WTC11 (cell line): ENCODE measurements at regions not wholly inside any gene's neighbourhood (a gene's known extent, or its start where the extent isn't known, plus 50 kb on each side); places are given as distances from the start of the nearest gene placed in this dataset.

Source experiments
- ATAC-seq: fragments of 200-7000 bp; cut with Tn5 transposase; 2 replicates; pipeline ENCODE4 v1.10.0; 2021; ENCODE audit warnings: mild to moderate bottlenecking, moderate library complexity
- CTCF ChIA-PET: fragments of 300-600 bp; sonication (Branson Sonifier 250); formaldehyde crosslinking; loops from one replicate; lab custom pipeline; 2021; ENCODE audit warnings: antibody characterized with exemption; lab: Charles Lee
- POLR2A ChIA-PET: fragments of 350-600 bp; sonication (Branson Sonifier 250); formaldehyde crosslinking; loops from one replicate; lab custom pipeline; 2021; ENCODE audit warnings: antibody characterized with exemption; lab: Charles Lee
- DNase-seq: peaks from one replicate; pipeline ENCODE4 v3.0.0; 2021; ENCODE audit warnings: low spot score
- H3K27ac Mint-ChIP-seq: 2 replicates; pipeline ENCODE4 v1.8.0; 2021; ENCODE audit warnings: mixed read lengths
- H3K27me3 Mint-ChIP-seq: 2 replicates; pipeline ENCODE4 v1.8.0; 2021; ENCODE audit warnings: low read depth, mild to moderate bottlenecking, moderate library complexity, mixed read lengths
- H3K36me3 Mint-ChIP-seq: 2 replicates; pipeline ENCODE4 v1.8.0; 2021; ENCODE audit warnings: mixed read lengths
- H3K4me1 Mint-ChIP-seq: 2 replicates; pipeline ENCODE4 v1.8.0; 2022; ENCODE audit warnings: mixed read lengths
- H3K4me3 Mint-ChIP-seq: 2 replicates; pipeline ENCODE4 v1.8.0; 2021; ENCODE audit warnings: mild to moderate bottlenecking, moderate library complexity, mixed read lengths
- H3K9me3 Mint-ChIP-seq: 2 replicates; pipeline ENCODE4 v1.8.0; 2021; ENCODE audit warnings: mixed read lengths
- CBFB ChIP-seq: sonication (generic); formaldehyde crosslinking; IDR thresholded peaks from 2 replicates; pipeline ENCODE4 v1.8.1; 2022; ENCODE audit warnings: mild to moderate bottlenecking, low read depth, missing genetic modification reagents
- CREM ChIP-seq: sonication (generic); formaldehyde crosslinking; IDR thresholded peaks from 2 replicates; pipeline ENCODE4 v1.8.1; 2022; ENCODE audit warnings: mild to moderate bottlenecking, missing genetic modification reagents, moderate library complexity
- ETV6 ChIP-seq: sonication (generic); formaldehyde crosslinking; IDR thresholded peaks from 2 replicates; pipeline ENCODE4 v1.8.1; 2022; ENCODE audit warnings: mild to moderate bottlenecking, missing genetic modification reagents
- GRHL2 ChIP-seq: fragments of 250-450 bp; sonication (Bioruptor Pico); IDR thresholded peaks from 2 replicates; pipeline ENCODE4 v1.8.0; 2022; ENCODE audit warnings: mild to moderate bottlenecking, moderate library complexity; ENCODE audit not compliant: insufficient replicate concordance, severe bottlenecking
- MLX ChIP-seq: sonication (generic); formaldehyde crosslinking; IDR thresholded peaks from 2 replicates; pipeline ENCODE4 v1.8.1; 2023; ENCODE audit warnings: mild to moderate bottlenecking, missing genetic modification reagents, moderate library complexity
- MYBL2 ChIP-seq: sonication (generic); formaldehyde crosslinking; IDR thresholded peaks from 2 replicates; pipeline ENCODE4 v1.8.1; 2023; ENCODE audit warnings: mild to moderate bottlenecking, moderate library complexity, missing genetic modification reagents
- NR3C1 ChIP-seq: sonication (generic); formaldehyde crosslinking; conservative IDR thresholded peaks from 2 replicates; pipeline ENCODE4 v1.8.1; 2023; ENCODE audit warnings: low read depth, mild to moderate bottlenecking, missing genetic modification reagents
- OVOL2 ChIP-seq: fragments of 250-450 bp; sonication (Bioruptor Pico); IDR thresholded peaks from 2 replicates; pipeline ENCODE4 v1.9.0; 2021; ENCODE audit warnings: mild to moderate bottlenecking, borderline replicate concordance
- PREB ChIP-seq: sonication (generic); formaldehyde crosslinking; IDR thresholded peaks from 2 replicates; pipeline ENCODE4 v1.8.1; 2022; ENCODE audit warnings: mild to moderate bottlenecking, missing genetic modification reagents, moderate library complexity, borderline replicate concordance
- SOX15 ChIP-seq: fragments of 250-450 bp; sonication (Bioruptor Pico); IDR thresholded peaks from 2 replicates; pipeline ENCODE4 v1.9.0; 2021; ENCODE audit warnings: mild to moderate bottlenecking
- TEAD4 ChIP-seq: sonication (generic); formaldehyde crosslinking; IDR thresholded peaks from 2 replicates; pipeline ENCODE4 v1.8.0; 2022; ENCODE audit warnings: mild to moderate bottlenecking, missing genetic modification reagents
- ZNF232 ChIP-seq: sonication (generic); formaldehyde crosslinking; IDR thresholded peaks from 2 replicates; pipeline ENCODE4 v1.8.0; 2022; ENCODE audit warnings: mild to moderate bottlenecking, missing genetic modification reagents
- ZNF317 ChIP-seq: sonication (generic); formaldehyde crosslinking; IDR thresholded peaks from 2 replicates; pipeline ENCODE4 v1.8.1; 2023; ENCODE audit warnings: low read depth, mild to moderate bottlenecking, moderate library complexity, missing genetic modification reagents, borderline replicate concordance
- ZNF396 ChIP-seq: fragments of 250-450 bp; sonication (Bioruptor Pico); IDR thresholded peaks from 2 replicates; pipeline ENCODE4 v1.8.0; 2021; ENCODE audit warnings: mild to moderate bottlenecking, moderate library complexity, borderline replicate concordance
- ZNF423 ChIP-seq: fragments of 250-450 bp; sonication (Bioruptor Pico); IDR thresholded peaks from 2 replicates; pipeline ENCODE4 v2.1.2; 2022; ENCODE audit warnings: mild to moderate bottlenecking, moderate library complexity
- ZNF512 ChIP-seq: sonication (generic); formaldehyde crosslinking; IDR thresholded peaks from 2 replicates; pipeline ENCODE4 v1.8.1; 2022; ENCODE audit warnings: missing genetic modification reagents, borderline replicate concordance
- ZNF671 ChIP-seq: fragments of 250-450 bp; sonication (Bioruptor Pico); IDR thresholded peaks from 2 replicates; pipeline ENCODE4 v1.8.0; 2021; ENCODE audit warnings: mild to moderate bottlenecking
- TF ChIP-seq, protein P1 (sequence below): sonication (generic); formaldehyde crosslinking; IDR thresholded peaks from 2 replicates; pipeline ENCODE4 v1.8.0; 2023; ENCODE audit warnings: missing genetic modification reagents, mild to moderate bottlenecking, borderline replicate concordance
- TF ChIP-seq, protein P2 (sequence below): fragments of 250-450 bp; sonication (Bioruptor Pico); IDR thresholded peaks from 2 replicates; pipeline ENCODE4 v1.9.0; 2021; ENCODE audit warnings: mild to moderate bottlenecking

GRCh38 chr5:128630121-128630520 lies 92.1 kb upstream of the FBN2 start (continued):
- TF ChIP-seq, protein P1, sequence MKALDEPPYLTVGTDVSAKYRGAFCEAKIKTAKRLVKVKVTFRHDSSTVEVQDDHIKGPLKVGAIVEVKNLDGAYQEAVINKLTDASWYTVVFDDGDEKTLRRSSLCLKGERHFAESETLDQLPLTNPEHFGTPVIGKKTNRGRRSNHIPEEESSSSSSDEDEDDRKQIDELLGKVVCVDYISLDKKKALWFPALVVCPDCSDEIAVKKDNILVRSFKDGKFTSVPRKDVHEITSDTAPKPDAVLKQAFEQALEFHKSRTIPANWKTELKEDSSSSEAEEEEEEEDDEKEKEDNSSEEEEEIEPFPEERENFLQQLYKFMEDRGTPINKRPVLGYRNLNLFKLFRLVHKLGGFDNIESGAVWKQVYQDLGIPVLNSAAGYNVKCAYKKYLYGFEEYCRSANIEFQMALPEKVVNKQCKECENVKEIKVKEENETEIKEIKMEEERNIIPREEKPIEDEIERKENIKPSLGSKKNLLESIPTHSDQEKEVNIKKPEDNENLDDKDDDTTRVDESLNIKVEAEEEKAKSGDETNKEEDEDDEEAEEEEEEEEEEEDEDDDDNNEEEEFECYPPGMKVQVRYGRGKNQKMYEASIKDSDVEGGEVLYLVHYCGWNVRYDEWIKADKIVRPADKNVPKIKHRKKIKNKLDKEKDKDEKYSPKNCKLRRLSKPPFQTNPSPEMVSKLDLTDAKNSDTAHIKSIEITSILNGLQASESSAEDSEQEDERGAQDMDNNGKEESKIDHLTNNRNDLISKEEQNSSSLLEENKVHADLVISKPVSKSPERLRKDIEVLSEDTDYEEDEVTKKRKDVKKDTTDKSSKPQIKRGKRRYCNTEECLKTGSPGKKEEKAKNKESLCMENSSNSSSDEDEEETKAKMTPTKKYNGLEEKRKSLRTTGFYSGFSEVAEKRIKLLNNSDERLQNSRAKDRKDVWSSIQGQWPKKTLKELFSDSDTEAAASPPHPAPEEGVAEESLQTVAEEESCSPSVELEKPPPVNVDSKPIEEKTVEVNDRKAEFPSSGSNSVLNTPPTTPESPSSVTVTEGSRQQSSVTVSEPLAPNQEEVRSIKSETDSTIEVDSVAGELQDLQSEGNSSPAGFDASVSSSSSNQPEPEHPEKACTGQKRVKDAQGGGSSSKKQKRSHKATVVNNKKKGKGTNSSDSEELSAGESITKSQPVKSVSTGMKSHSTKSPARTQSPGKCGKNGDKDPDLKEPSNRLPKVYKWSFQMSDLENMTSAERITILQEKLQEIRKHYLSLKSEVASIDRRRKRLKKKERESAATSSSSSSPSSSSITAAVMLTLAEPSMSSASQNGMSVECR (CRISPR knock-in tag): no peak
- TF ChIP-seq, all 79 proteins: peak for 0

- Mint-ChIP-seq H3K27ac (no peak overlapping the region), H3K4me1 (peaks cover 4% of the 10 kb centered on the region), H3K27me3 (no peaks in the 10 kb centered on the region), H3K9me3 (peaks cover 15% of the 10 kb centered on the region), H3K36me3 (no peaks in the 10 kb centered on the region), H3K4me3 (no peak overlapping the region)
- POLR2A ChIA-PET: no interaction called here
- no peak for TF ChIP-seq MYBL2 (CRISPR knock-in tag)
- TF ChIP-seq ZNF671 (CRISPR knock-in tag): no peak
- no peak for TF ChIP-seq SOX15 (CRISPR knock-in tag)
- TF ChIP-seq ETV6: no peak
- no peak for TF ChIP-seq PREB (CRISPR knock-in tag)
- no peak for TF ChIP-seq GRHL2 (CRISPR knock-in tag)
- TF ChIP-seq CBFB: no peak
- TF ChIP-seq, protein P2, sequence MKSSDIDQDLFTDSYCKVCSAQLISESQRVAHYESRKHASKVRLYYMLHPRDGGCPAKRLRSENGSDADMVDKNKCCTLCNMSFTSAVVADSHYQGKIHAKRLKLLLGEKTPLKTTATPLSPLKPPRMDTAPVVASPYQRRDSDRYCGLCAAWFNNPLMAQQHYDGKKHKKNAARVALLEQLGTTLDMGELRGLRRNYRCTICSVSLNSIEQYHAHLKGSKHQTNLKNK (CRISPR knock-in tag): no peak
- TF ChIP-seq CREM (CRISPR knock-in tag): no peak
- TF ChIP-seq TEAD4 (CRISPR knock-in tag): no peak
- no peak for TF ChIP-seq MLX (CRISPR knock-in tag)
- no peak for TF ChIP-seq ZNF512 (CRISPR knock-in tag)
- TF ChIP-seq ZNF396 (CRISPR knock-in tag): no peak
- no peak for TF ChIP-seq ZNF232
- ATAC-seq (no peak), DNase-seq (no peak)
- CTCF ChIA-PET: no interaction called here
Observed at GRCh38 chr5:128631771-128632170, 93.7 kb upstream of the FBN2 start.

GRCh38 chr5:128632264-128632663 lies 94.2 kb upstream of the FBN2 start:
- H3K27me3 Mint-ChIP-seq: no peaks in the 10 kb centered on the region
- H3K36me3 Mint-ChIP-seq: no peaks in the 10 kb centered on the region
- no peak overlapping the region for H3K27ac Mint-ChIP-seq
- H3K9me3 Mint-ChIP-seq: peaks cover 15% of the 10 kb centered on the region
- no peak overlapping the region for H3K4me3 Mint-ChIP-seq
- POLR2A ChIA-PET: no interaction called here
- no peak for ATAC-seq
- DNase-seq: no peak
- CTCF ChIA-PET: no interaction called here
- peaks cover 4% of the 10 kb centered on the region for H3K4me1 Mint-ChIP-seq
- TF ChIP-seq NR3C1 (CRISPR knock-in tag) (no peak), OVOL2 (CRISPR knock-in tag) (no peak), ZNF423 (CRISPR knock-in tag) (no peak), ZNF317 (no peak), PREB (CRISPR knock-in tag) (no peak)
- TF ChIP-seq, protein P1 (CRISPR knock-in tag): no peak
